ENCODE measurements at regions not wholly inside any gene's neighbourhood (a gene's known extent, or its start where the extent isn't known, plus 50 kb on each side); places are given as distances from the start of the nearest gene placed in this dataset.

DNA sequence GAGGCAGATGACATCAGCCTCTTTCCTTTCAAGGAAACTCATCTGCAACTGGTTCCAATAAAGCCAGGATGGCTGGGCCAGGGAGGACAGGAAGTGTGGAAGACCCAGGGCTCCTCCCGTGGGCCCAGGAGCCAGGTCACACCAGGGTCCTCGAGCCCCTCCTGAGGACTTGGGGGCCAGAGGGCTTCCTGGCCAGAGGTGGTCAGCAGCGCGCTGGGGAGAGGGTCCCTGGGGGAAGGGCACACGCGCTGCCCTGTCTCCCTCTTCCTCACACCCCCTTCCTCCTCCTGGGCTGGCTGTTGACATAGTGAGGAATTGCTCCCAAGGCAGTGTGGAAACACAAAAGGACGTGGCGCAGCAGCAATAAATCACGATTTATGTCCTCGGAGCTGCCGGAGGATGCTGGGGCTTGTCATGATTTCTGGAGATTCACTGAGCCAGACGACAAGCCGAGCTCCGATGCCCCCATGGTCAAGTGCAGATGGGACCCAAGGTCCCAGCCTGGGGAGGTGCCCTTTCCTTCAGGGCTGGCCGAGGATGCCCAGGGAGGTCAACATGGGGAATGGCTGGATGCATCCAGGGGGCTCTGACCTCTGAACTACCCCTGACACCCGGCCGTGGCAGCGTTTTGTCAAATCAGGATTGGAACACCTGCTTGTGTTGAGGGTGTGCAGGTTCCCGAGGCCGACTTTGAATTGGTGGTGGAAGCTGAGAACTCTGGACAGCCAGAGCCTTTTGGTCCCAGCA lies 152.6 kb downstream of the IRF8 start:
- no peak for TF ChIP-seq POLR2A (IDR thresholded peaks at IDR 0.05)
- TF ChIP-seq, protein P1, sequence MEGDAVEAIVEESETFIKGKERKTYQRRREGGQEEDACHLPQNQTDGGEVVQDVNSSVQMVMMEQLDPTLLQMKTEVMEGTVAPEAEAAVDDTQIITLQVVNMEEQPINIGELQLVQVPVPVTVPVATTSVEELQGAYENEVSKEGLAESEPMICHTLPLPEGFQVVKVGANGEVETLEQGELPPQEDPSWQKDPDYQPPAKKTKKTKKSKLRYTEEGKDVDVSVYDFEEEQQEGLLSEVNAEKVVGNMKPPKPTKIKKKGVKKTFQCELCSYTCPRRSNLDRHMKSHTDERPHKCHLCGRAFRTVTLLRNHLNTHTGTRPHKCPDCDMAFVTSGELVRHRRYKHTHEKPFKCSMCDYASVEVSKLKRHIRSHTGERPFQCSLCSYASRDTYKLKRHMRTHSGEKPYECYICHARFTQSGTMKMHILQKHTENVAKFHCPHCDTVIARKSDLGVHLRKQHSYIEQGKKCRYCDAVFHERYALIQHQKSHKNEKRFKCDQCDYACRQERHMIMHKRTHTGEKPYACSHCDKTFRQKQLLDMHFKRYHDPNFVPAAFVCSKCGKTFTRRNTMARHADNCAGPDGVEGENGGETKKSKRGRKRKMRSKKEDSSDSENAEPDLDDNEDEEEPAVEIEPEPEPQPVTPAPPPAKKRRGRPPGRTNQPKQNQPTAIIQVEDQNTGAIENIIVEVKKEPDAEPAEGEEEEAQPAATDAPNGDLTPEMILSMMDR (IDR thresholded peaks at IDR 0.05) = no peak
- 19 to 28% methylated on average over 10 to 19 of the region's 20 CpGs for WGBS, 2 donors
- no peak for DNase-seq (ENCODE audit: low spot score in 2 of 2)
- no peak overlapping the region for H3K4me3 ChIP-seq (ENCODE audit: low read depth, poor library complexity, severe bottlenecking)
- intact Hi-C loops (cut with DNase I; ENCODE audit: low total_unique reads) = no loop called here

- intact Hi-C loops (cut with DNase I; ENCODE audit: low total_unique reads) = no loop called here
- TF ChIP-seq, protein P1 (IDR thresholded peaks at IDR 0.05) = no peak
- no peak for TF ChIP-seq POLR2A (IDR thresholded peaks at IDR 0.05)
- WGBS, 2 donors = 73 to 87% methylated on average over 7 to 14 of the region's 15 CpGs
- no peak overlapping the region for H3K4me3 ChIP-seq (ENCODE audit: low read depth, poor library complexity, severe bottlenecking)
- DNase-seq (ENCODE audit: low spot score in 2 of 2) = no peak
These were observed 153.2 kb downstream of the IRF8 start for GRCh38 chr16:86052115-86052670.

DNA sequence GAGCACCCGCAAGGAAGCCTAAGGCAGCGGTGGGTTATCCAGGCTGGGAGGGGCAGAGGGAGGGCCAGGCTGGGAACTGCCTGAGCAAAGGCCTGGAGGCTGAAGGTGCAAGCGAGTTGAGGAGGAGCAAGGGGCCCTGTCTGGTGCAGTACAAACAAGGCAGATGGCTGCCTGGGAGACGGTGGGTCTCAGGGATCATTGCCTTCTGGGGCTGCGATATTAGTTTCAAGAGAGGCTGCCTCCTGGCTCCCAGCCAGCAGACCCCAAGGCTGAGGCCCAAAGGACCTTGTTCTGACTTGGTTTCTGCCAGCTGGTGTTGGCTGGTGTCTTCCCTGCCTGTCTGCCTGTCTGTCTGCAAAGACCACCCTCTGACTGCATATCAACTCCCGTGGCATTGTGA lies 154.0 kb downstream of the IRF8 start:
- DNase-seq (ENCODE audit: low spot score in 2 of 2) = no peak
- intact Hi-C loops (cut with DNase I; ENCODE audit: low total_unique reads) = no loop called here
- WGBS, 2 donors = 65 to 74% methylated on average over 6 of the region's 6 CpGs
- no peak for TF ChIP-seq POLR2A (IDR thresholded peaks at IDR 0.05)
- TF ChIP-seq, protein P1 (IDR thresholded peaks at IDR 0.05) = no peak
- H3K4me3 ChIP-seq (ENCODE audit: low read depth, poor library complexity, severe bottlenecking) = no peak overlapping the region

DNA sequence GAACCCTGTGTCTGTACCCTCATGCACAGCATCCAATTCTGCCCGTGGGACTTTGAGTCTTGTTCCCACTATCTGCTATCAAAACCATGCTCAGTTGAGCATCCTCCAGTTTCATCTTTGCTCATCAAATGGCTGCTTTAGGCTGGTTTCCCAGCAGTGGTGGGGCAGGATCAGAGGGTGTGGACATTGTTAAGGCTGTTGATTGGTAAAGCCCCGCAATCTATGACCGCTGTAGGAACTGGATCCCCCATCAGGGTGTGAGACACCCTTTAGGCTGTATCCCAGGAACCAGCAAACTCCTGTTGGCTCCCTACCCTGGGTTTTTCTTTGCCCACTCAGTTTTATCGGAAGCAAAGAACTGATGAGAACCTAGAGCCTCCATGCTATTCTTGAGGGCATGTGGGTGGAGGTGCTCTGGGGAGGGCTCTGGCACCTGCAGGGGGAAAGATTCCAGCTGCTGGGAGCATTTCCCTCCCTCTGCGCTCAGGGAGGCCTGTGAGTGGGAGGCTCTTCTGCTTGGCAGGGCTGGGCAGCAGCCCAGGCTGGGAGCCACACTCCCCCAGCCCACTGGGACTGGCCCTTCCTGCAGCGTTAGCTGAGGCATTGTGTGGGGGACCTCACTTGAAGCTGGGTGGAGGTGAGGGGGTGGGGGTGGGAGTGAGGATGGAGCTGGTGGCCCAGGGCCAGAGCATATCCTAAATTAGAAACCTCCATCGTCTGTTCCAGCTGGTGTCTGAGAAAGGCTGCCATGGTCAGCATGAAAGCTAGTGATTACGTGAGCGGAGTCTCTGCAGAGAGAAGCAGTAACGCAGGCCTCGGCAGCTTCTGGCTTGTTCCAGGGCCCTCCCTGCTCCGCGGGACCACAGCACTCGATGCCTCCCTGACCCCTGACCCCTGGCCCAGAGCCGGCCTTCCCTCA lies 160.6 kb downstream of the IRF8 start:
- intact Hi-C loops (cut with DNase I; ENCODE audit: low total_unique reads) = loop anchor here (5.0 kb wide), 1 partner anchor 848 kb away; no protein-coding TSS in a partner anchor
- no peak overlapping the region for H3K4me3 ChIP-seq (ENCODE audit: low read depth, poor library complexity, severe bottlenecking)
- WGBS, 2 donors = 47 to 50% methylated on average over 15 of the region's 15 CpGs
- TF ChIP-seq POLR2A (IDR thresholded peaks at IDR 0.05) = no peak
- TF ChIP-seq, protein P1 (IDR thresholded peaks at IDR 0.05) = no peak
- no peak for DNase-seq (ENCODE audit: low spot score in 2 of 2)

DNA sequence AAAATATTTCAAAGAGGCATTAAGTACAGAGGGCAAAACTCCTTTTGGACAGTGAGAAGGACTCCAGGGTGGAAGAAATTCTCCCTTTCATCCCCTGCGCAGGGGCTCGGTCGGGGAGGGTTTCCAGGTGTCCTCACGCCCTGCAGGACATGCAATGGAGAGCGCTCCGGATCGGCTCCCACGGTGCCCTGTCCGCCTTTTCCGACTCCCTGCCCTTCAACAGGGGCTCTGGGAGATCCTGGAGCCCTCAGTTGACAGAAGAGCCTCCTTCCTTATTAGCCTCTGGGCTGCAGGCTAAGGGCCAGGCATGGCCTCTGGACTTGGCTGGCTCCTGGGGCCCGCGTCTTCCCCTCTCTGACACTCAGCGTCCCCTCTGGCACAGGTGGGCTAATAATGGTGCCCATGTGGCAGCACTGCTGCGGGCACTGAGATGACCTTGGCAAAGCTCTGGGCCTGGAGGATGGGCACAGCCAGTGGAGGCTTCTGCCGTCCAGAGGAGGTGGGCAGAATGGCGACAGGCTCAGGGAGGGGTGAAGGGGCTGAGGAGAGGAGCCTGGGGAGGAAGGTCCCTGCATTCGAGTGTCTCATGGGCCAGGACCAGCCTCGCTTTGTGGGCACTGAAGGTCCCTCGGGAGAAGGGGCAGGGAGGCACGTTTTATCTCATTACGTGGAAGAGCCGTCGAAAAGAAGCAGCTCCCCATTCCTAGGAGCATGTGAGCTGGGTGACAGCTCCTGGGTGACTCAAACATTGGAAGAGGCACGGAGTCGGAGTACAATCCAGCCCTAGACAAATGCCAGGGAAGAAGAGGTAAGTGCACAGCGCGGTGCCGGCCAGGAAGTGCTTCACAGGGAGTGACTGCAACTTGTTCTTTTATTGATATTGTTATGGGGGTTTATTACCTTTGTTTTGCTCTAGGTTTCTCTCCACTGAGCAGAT lies 161.7 kb downstream of the IRF8 start:
- intact Hi-C loops (cut with DNase I; ENCODE audit: low total_unique reads) = loop anchor here (5.0 kb wide), 1 partner anchor 847 kb away; no protein-coding TSS in a partner anchor
- TF ChIP-seq POLR2A (IDR thresholded peaks at IDR 0.05) = no peak
- TF ChIP-seq, protein P1 (IDR thresholded peaks at IDR 0.05) = no peak
- WGBS, 2 donors = 72 to 74% methylated on average over 27 to 28 of the region's 28 CpGs

More for the DNA sequence above, 161.7 kb downstream of the IRF8 start:
- H3K4me3 ChIP-seq (ENCODE audit: low read depth, poor library complexity, severe bottlenecking) = no peak overlapping the region
- no peak for DNase-seq (ENCODE audit: low spot score in 2 of 2)

All from lower leg skin (tissue), 4 donors.